Stimulated activated CD4-positive, alpha-beta T cell treated with anti-CD3 and anti-CD28 coated beads, TNF-alpha, amount 100 ng/mL, for 4 hours (primary cell): ENCODE measurements at regions not wholly inside any gene's neighbourhood (a gene's known extent, or its start where the extent isn't known, plus 50 kb on each side); places are given as distances from the start of the nearest gene placed in this dataset.

Experiments
- DNase-seq, 3 experiments: peaks; one replicate each; pipeline ENCODE4 v3.0.0-alpha.2; 2020; ENCODE audit warnings: low read depth in 3 of 3

- peak; percentile 70 to 92 (median 89) for DNase-seq
Measured at GRCh38 chr3:194769020-194769643, 83.4 kb downstream of the FAM43A start.

GRCh38 chr3:194772241-194773000 is 86.7 kb downstream of the FAM43A start:
- no peak for DNase-seq

GRCh38 chr3:194773216-194773615 is 87.5 kb downstream of the FAM43A start:
- no peak for DNase-seq

GRCh38 chr3:194773771-194774455 is 88.2 kb downstream of the FAM43A start:
- DNase-seq: no peak

GRCh38 chr3:194775266-194775665 is 89.6 kb downstream of the FAM43A start:
- DNase-seq: no peak

GRCh38 chr3:194775731-194776130 is 90.0 kb downstream of the FAM43A start:
- DNase-seq: no peak

- no peak for DNase-seq
Measured at GRCh38 chr3:194777729-194778128, 92.0 kb downstream of the FAM43A start.

DNA sequence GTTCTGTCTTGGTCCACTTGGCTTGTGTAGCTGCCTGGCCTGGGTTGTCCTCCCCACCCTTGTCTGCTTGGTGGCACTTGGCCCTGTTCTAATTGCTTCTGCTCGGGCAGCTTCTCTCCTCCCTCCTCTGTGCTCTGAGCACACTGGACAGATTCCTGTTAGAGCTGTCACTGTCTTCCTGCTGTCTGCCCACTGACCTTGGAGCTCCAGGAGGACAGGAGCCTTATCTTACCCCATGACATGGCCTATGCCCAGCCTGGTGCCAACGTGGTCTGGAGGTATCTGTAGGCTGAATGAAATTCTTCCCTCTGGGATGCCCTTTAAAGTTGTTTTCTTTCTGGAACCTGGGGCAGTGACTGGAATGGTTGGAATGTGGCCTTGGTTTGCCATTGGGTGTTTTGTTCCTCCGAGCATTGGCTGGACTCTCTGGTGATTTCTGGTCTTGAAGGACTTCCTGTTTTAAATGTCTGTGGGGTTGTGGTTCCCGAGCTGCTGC is 94.1 kb downstream of the FAM43A start:
- DNase-seq: no peak

DNA sequence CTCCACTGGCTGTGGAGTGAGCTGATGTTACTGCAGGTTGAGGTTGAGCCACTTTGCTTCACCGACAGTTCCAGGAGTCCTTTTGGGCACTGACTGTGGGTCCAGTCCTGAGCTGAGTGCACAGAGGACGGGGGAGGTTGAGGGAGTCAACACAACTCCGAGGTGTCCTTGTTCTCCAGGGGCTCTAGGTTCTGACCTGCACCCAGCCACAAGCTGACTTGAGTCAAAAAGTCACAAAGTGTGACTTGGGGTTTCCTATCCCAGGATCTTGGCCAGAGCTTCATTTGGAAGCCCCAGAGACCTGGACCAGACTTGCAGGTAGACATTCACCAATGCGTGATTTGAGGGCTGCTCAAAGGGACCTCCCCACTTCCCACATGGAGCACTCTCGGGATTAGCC is 95.0 kb downstream of the FAM43A start:
- no peak for DNase-seq

DNA sequence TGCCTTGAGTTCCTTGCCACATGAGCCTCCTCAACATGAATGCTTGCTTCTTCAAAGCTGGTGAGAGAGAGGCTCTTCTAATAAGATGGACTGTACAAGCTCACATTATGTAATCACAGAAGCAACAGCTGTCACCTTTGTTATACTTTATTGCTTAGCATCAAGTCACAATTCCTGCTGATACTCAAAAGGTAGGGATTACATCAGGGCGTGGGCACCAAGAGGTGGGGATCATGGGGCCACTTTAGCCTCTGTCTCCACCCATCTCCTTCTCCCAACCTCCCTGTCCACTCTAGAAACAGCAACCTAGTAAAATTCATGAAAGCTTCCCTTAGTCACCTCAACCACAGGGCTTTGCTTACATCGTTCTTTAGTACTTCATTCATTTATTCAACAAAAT is 95.9 kb downstream of the FAM43A start:
- DNase-seq: no peak

DNA sequence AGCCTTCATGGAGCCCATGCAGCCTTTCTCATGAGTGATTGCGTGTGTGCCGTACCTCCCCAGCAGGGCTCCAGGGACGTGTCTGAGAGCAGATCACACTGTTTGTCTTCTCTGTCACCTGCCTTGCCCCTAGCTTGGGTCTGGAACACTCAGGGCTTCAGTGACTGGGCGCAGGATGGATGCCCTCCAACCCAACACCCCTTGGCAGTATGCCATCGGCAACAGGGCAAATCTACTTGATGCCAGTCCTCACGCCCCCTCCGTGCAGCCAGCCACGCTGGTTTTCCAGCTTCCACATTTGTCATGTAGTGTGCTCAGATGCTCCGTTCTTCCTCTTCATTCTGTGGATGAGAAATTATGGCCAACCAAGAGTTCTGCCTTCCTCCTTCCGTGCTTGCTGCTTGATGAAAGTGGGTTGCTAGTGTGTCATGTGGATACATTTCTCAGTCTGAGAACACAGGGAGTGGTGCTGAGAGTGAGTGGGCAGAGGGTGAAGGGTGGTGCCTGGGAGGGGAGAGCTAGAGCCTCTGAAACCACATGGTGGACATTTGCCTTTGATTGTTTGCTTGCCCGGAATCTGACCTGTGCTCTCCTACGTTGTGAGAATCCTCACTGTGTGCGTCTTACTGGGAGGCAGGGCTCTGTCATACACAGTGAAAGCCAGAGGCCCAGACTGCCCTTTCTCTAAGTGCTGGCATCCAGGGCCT is 97.2 kb downstream of the FAM43A start:
- DNase-seq: no peak

DNA sequence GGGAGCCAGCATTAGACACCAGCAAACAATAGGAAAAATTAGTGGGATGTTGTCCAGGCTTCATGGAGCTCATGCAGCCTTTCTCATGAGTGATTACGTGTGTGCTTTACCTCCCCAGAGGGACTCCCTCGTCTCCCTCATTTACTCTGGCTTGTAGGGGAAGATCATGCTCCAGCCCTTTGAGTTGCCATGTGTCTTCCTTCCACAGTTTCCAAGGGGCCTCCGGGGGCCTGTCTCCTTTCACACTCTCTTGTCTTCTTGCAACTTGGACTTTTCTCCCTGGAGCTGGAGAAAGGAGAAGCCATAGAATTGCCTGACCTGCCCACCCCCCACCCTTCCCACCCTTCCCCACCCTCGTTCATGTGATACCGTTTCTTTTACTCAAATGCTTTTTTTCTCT is 98.7 kb downstream of the FAM43A start:
- DNase-seq: no peak

DNA sequence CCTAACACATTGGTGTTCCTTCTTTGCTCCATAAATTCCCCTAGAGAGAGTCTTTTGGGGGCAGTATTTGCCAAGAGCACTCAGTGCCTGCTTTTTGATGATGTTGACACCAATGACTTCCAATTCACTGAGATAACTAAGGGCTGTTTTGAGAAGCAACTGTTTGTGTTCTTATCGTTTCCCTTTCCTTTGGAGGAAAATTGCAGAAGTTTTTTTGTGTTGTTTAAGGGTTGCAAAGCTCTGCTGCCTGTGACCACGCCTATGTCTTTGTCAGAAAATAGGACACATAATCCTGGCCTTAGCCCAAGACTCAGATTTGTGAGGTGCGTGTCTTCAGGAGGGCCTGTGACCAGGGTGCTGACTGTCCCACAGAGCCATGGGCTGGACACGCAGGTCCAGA is 99.6 kb downstream of the FAM43A start:
- DNase-seq: no peak

GRCh38 chr3:194787072-194787471 is 101.4 kb downstream of the FAM43A start:
- no peak for DNase-seq

DNA sequence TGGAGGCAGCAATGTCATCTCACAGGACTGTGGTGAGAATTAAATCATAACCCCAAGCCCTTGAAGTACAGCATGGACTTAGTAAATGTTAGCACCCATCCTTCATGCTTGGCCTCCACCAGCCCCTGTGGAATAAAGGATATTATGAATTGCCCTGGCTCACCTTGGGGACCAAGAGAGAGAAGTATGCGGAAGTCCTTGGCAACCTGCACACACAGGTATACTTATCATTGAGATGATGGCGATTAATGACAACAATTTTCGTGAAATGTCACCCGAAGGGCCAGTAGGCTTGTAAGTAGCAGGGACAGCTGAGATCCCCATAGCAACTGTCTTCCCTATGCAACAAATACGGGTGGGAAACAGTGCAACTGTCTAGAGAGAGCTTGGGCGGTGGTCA is 102.0 kb downstream of the FAM43A start:
- no peak for DNase-seq

DNA sequence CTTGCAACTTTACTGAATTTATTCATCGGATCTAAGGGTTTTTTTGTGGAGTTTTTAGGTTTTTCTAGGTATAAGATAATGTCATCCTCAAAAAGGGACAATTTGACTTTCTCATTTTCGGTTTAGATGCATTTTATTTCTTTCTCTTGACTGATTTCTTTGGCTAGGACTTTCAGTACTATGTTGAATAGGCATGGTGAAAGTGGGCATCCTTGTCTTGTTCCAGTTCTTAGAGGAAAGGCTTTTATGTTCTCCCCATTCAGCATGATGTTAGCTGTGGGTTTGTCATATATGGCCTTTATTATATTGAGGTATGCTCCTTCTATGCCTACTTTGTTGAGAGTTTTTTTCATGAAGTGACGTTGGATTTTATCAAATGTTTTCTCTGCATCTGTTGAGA is 106.7 kb downstream of the FAM43A start:
- DNase-seq: no peak

DNA sequence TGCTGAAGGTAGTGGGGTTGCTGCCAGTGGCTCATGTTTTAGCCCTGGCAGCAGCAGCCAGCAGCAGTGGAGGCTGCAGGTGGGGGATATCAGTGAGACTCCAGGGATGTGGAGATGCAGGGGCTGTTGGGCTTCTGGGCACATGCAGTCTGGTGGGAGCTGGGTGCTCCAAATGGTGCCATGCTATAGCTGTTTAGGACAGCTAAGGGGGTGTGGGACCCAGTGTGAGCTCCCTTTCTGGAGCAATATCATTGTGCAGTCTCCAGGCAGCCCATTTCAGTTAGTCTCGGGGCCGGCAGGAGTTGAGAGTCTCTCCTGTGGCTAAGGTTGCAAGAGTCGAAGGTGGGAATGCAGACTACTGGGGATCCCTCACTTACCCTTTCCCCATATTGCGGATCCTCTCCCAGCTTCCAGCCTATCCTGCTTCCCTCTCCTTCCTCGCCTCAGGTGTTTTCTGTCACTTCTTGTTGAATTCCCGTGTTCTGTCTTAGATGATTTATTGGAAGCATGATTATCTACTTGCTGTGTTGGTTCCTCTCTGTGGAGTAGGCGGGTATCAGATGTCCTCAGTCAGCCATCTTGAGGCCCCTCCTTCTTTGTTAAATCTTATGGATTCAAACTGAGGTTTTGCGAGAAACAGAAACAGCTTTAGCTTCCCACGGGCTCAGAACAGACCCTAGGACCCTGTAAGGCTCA is 112.0 kb downstream of the FAM43A start:
- DNase-seq: no peak

DNA sequence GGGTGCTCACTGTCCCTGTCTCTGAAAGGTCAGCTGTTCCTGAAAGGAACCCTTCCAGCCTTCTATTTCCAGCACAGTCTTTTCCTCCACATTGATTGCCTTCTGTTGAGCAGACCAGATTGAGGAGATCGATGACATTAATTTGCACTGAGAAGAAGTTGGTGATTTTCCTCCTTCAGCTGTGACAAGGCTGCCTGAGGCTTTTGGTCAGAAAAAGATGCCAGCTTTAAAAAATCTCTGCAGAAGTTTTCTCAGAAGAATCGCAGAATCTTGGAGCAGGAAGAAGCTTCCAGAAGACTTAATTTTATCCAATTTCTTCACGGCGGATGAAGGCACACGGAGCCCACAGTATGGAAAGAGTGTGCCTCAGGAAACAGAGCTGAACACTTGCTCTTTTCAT is 112.8 kb downstream of the FAM43A start:
- no peak for DNase-seq

DNA sequence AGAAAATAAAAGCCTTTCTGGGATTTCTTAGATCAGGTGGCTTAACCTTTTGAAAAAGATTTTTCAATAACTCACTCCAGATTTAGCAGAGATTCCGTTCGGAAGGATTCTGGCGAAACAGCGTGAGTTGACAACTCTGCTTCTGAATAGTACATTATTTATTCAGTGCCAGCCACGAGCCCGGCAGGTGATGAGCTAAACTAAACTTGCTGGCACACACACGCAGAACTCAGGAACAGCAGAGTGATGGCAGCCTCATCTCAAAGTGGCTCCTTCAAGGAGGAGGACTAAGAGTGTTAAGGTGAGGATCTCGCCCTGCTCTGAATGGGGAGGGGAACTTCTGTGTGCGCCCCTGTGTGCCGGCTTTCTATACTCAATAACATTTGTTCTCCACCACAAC is 114.3 kb downstream of the FAM43A start:
- DNase-seq: no peak

DNA sequence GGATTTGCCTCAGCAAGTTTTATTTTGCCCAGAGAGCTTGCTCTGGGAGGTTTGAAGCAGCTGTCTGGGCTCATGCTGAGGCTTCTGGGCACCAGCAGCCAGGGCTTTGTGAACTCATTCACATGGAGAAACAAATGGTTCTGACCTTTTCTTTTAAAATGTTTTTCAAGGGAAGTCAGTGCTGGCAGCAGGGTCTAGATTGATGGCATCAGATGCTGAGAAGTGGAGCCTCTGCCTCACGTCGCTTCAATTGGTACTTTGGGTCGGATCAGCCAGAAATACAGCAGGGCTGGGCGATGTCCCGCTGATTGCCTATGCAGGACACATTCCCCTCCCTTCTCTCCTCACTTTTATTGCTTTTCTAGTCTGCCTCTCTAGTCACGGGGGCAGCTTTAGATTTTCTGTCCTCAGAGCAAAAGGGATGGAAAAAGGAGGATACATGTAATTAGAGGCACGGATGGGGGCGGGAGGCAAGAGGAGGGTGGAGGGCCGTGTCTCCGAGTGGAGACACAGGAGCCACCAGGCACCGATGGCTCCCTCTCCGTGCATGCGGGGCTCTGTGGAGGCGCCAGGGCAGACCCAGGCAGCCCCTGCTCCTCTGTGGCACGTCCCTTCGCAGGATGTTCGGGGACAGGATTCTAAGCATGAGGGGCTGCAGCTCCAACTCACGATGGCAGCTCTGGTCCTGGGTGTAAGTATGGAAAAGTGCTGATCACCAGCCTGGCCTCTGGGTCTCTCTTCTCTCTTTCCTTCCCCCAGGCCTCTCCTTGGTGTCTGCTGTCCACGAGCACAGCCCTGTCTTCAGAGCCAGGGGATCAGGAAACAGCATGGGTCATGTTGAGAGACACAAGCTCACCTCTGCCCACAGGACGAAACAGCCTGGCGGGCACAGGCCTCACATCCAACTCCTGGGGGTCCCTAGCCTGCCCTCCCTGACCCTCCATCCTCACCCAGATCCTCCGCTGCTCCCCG is 116.1 kb downstream of the FAM43A start:
- DNase-seq: no peak
